HepG2 (cell line): ENCODE measurements at regions not wholly inside any gene's neighbourhood (a gene's known extent, or its start where the extent isn't known, plus 50 kb on each side); places are given as distances from the start of the nearest gene placed in this dataset.

Experiments
- CREB1 ChIP-seq, 2 experiments: fragments of 450-650 bp in 1 of 2; IDR thresholded peaks; 2 replicates each; pipeline ENCODE4 v1.6.1; 2016 to 2017; ENCODE audit warnings: control low read depth in 1 of 2, mild to moderate bottlenecking in 1 of 2, missing compliant biosample characterization in 1 of 2, missing genetic modification characterization in 1 of 2
- CTCF ChIP-seq: sonication (generic); formaldehyde crosslinking; IDR thresholded peaks from 2 replicates; pipeline ENCODE4 v1.5.0; 2020; ENCODE audit warnings: mild to moderate bottlenecking, missing genetic modification reagents, moderate library complexity
- ETV6 ChIP-seq: sonication (generic); formaldehyde crosslinking; conservative IDR thresholded peaks from 2 replicates; pipeline ENCODE4 v1.4.0; 2020; ENCODE audit warnings: missing genetic modification reagents
- NR2F6 ChIP-seq, 2 experiments: IDR thresholded peaks; 2 replicates each; pipeline ENCODE4 v1.6.1; 2016; ENCODE audit warnings: antibody characterized with exemption in 1 of 2, mild to moderate bottlenecking in 1 of 2
- SMC3 ChIP-seq: IDR thresholded peaks from 2 replicates; pipeline ENCODE4 v1.6.1; 2011; ENCODE audit warnings: low read length, improper control_type of control experiment
- ZNF280D ChIP-seq: sonication (generic); formaldehyde crosslinking; IDR thresholded peaks from 2 replicates; pipeline ENCODE4 v1.5.1; 2020; ENCODE audit warnings: mild to moderate bottlenecking, missing genetic modification reagents
- ZNF572 ChIP-seq: sonication (generic); formaldehyde crosslinking; IDR thresholded peaks from 2 replicates; pipeline ENCODE4 v1.5.1; 2020; ENCODE audit warnings: mild to moderate bottlenecking, missing genetic modification reagents
- TF ChIP-seq, protein P1 (sequence below): fragments of 450-650 bp; IDR thresholded peaks from 2 replicates; pipeline ENCODE4 v1.6.1; 2017; ENCODE audit warnings: mild to moderate bottlenecking

- TF ChIP-seq ZNF572 (CRISPR knock-in tag) (no peak), SMC3 (no peak), ETV6 (CRISPR knock-in tag) (no peak), CTCF (CRISPR knock-in tag) (no peak), NR2F6 (IDR thresholded peaks at IDR 0.05) (no peak), NR2F6 (CRISPR knock-in tag; IDR thresholded peaks at IDR 0.05) (no peak), CREB1 (IDR thresholded peaks at IDR 0.05) (no peak), CREB1 (CRISPR knock-in tag; IDR thresholded peaks at IDR 0.05) (no peak), ZNF280D (no peak)
- TF ChIP-seq, protein P1, sequence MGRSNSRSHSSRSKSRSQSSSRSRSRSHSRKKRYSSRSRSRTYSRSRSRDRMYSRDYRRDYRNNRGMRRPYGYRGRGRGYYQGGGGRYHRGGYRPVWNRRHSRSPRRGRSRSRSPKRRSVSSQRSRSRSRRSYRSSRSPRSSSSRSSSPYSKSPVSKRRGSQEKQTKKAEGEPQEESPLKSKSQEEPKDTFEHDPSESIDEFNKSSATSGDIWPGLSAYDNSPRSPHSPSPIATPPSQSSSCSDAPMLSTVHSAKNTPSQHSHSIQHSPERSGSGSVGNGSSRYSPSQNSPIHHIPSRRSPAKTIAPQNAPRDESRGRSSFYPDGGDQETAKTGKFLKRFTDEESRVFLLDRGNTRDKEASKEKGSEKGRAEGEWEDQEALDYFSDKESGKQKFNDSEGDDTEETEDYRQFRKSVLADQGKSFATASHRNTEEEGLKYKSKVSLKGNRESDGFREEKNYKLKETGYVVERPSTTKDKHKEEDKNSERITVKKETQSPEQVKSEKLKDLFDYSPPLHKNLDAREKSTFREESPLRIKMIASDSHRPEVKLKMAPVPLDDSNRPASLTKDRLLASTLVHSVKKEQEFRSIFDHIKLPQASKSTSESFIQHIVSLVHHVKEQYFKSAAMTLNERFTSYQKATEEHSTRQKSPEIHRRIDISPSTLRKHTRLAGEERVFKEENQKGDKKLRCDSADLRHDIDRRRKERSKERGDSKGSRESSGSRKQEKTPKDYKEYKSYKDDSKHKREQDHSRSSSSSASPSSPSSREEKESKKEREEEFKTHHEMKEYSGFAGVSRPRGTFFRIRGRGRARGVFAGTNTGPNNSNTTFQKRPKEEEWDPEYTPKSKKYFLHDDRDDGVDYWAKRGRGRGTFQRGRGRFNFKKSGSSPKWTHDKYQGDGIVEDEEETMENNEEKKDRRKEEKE = no peak
Observed at GRCh38 chr16:87201052-87201451, 116.1 kb downstream of the C16orf95 start.
